ENCODE measurements at regions not wholly inside any gene's neighbourhood (a gene's known extent, or its start where the extent isn't known, plus 50 kb on each side); places are given as distances from the start of the nearest gene placed in this dataset.

DNA sequence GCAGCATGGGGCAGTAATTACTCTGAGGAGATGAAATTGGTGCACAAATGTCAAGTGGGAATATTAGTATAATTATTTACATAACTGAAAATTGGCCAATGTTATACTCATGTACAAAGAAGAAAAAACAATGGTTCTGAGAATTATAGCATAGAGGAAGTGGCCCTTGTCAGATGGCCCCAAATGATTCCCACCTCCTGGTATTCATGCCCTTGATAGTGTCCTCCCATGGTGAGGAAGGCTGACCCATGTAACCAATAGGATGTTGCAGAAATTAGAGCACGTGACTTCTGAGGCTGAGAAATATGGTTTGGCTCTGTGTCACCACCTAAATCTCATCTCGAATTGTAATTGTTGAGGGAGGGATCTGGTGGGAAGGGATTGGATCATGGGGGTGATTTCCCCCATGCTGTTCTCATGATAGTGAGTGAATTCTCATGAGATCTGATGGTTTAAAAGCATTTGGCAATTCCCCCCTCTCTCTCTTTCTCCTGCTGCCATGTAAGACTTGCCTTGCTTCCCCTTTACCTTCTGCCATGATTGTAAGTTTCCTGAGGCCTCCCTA, 368.5 kb downstream of the SHQ1 start:
- Histone ChIP-seq H3K9ac (ENCODE audit: low read depth, low read length) (no peak overlapping the region), H3K36me3 (ENCODE audit: control insufficient read depth, insufficient read depth, low read length) (no peaks in the 10 kb centered on the region), H3K27ac (ENCODE audit: low read depth, low read length) (no peak overlapping the region), H3K4me1 (ENCODE audit: control insufficient read depth, insufficient read depth, low read length) (peaks cover 6% of the 10 kb centered on the region), H3K9me3 (ENCODE audit: control insufficient read depth, insufficient read depth, low read length) (no peaks in the 10 kb centered on the region), H3K27me3 (ENCODE audit: control insufficient read depth, insufficient read depth, low read length) (no peaks in the 10 kb centered on the region), H3K4me3 (ENCODE audit: low read depth, low read length) (no peak overlapping the region)

DNA sequence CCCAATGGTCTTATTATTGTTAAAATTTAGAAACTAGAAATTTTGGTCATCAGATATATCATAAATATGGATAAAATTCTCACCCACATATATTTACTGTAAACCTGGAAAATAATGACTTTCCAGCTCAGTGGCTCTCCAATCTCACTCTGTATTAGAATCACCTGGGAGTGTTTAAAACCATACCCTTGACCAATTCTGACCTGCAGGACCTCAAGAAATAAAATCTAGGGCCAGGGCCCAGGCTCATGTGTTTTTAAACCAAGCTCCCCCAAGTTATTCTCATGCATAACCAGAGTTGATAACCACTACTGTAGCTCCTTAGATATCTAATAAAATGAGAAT, 372.1 kb downstream of the SHQ1 start:
- no peaks in the 10 kb centered on the region for H3K27me3 ChIP-seq (ENCODE audit: control insufficient read depth, insufficient read depth, low read length)
- H3K27ac ChIP-seq (ENCODE audit: low read depth, low read length) = no peak overlapping the region
- no peaks in the 10 kb centered on the region for H3K4me1 ChIP-seq (ENCODE audit: control insufficient read depth, insufficient read depth, low read length)
- H3K9ac ChIP-seq (ENCODE audit: low read depth, low read length) = no peak overlapping the region
- H3K36me3 ChIP-seq (ENCODE audit: control insufficient read depth, insufficient read depth, low read length) = no peaks in the 10 kb centered on the region
- no peaks in the 10 kb centered on the region for H3K9me3 ChIP-seq (ENCODE audit: control insufficient read depth, insufficient read depth, low read length)
- no peak overlapping the region for H3K4me3 ChIP-seq (ENCODE audit: low read depth, low read length)

DNA sequence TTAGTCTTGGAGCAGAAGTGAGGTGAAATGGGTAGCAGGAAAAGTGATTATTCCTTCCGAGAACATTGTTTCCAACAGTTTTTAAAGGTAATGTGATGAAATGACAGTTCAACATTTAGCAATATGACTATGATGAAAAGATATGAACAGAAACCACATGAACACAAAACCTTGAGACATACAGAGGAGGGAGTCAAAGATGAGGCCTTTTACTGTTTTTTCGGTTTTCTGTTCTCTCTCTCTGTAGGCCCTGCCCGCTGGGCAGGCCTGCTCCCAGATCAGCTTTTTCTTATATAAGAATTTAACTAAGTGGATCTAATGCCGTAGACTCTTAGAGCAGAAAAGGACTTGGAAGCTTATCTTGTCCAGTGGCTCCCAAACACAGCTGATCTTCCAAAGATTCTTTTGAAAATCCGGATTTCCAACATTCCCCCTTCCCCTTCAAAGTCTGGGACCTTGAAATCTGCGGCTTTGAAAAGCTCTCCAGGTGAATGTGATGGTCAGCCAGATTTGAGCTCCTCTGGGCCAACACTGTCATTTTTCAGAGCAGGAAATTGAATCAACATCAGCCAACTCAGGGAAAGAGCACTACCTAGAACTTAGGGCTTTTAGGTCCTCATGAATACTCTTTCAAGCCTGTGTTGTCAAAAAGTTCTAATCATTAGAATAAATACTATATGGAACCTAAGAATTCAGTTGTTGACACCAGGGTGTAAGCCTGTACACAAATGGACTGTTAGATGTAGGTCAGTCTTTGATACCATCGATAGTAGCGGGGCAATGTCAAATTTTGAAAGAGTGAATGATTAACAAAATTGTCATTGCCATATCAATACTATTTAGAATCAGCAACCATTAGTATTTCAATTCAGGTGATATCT, 372.7 kb downstream of the SHQ1 start:
- Histone ChIP-seq H3K27me3 (ENCODE audit: control insufficient read depth, insufficient read depth, low read length) (no peaks in the 10 kb centered on the region), H3K27ac (ENCODE audit: low read depth, low read length) (no peak overlapping the region), H3K9me3 (ENCODE audit: control insufficient read depth, insufficient read depth, low read length) (no peaks in the 10 kb centered on the region), H3K4me3 (ENCODE audit: low read depth, low read length) (no peak overlapping the region), H3K4me1 (ENCODE audit: control insufficient read depth, insufficient read depth, low read length) (no peaks in the 10 kb centered on the region), H3K36me3 (ENCODE audit: control insufficient read depth, insufficient read depth, low read length) (no peaks in the 10 kb centered on the region), H3K9ac (ENCODE audit: low read depth, low read length) (no peak overlapping the region)

DNA sequence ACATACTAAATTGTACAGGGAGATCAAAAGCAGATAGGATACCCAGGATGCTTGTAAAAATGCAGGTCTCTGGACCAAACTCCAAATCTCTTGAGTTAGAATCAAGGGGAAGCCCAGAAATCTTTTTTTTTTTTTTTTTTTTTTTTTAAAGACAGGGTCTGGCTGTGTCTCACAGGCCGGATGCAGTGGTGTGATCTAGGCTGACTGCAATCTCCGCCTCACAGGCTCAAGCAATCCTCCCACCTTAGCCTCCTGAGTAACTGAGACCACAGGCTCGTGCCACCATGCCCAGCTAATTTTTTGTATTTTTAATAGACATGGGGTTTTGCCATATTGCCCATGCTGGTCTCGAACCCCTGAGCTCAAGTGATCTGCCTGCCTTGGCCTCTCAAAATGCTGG, 373.5 kb downstream of the SHQ1 start:
- Histone ChIP-seq H3K36me3 (ENCODE audit: control insufficient read depth, insufficient read depth, low read length) (no peaks in the 10 kb centered on the region), H3K9me3 (ENCODE audit: control insufficient read depth, insufficient read depth, low read length) (no peaks in the 10 kb centered on the region), H3K4me1 (ENCODE audit: control insufficient read depth, insufficient read depth, low read length) (no peaks in the 10 kb centered on the region), H3K27ac (ENCODE audit: low read depth, low read length) (no peak overlapping the region), H3K27me3 (ENCODE audit: control insufficient read depth, insufficient read depth, low read length) (no peaks in the 10 kb centered on the region), H3K9ac (ENCODE audit: low read depth, low read length) (no peak overlapping the region), H3K4me3 (ENCODE audit: low read depth, low read length) (no peak overlapping the region)

DNA sequence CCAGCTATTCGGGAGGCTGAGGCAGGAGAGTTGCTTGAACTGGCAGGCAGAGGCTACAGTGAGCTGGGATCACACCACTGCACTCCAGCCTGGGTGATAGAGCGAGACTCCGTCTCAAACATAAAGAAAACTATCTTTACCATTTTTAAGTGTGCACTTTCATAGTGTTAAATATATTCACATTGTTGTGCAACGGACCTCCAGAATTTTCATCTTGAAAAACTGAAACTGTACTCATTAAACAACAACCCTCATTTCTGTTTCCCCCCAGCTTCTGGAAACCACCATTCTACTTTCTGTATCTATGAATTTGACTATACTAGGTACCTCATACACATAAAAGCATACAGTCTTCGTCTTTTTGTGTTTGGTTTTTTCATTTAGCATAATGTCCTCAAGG, 375.1 kb downstream of the SHQ1 start:
- no peak overlapping the region for H3K27ac ChIP-seq (ENCODE audit: low read depth, low read length)

DNA sequence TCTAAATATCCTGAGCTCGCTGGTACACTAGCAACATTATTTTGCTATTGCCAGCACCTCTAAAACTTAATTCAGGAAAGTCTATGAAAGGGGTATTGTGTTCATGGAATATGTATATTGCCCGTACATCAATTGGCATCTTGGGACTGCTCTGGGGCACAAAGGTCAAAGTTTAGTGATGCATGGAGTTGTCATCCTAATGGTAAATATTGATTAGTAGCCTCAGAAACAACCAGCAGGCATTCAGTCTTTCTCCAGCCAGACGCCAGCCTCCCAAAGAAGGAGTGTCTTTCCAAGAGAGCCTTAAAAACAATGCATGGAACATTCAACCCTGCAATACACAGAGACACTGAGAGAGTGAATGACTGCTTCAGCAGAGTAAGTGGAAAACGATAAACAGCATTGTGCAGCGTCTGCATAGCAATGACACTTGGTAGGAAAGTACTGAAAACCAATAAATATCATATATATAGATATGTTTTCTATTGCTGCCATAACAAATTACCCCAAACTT, 377.3 kb downstream of the SHQ1 start:
- no peaks in the 10 kb centered on the region for H3K9me3 ChIP-seq (ENCODE audit: control insufficient read depth, insufficient read depth, low read length)
- H3K27ac ChIP-seq (ENCODE audit: low read depth, low read length) = no peak overlapping the region
- H3K36me3 ChIP-seq (ENCODE audit: control insufficient read depth, insufficient read depth, low read length) = no peaks in the 10 kb centered on the region
- no peaks in the 10 kb centered on the region for H3K27me3 ChIP-seq (ENCODE audit: control insufficient read depth, insufficient read depth, low read length)
- H3K4me1 ChIP-seq (ENCODE audit: control insufficient read depth, insufficient read depth, low read length) = no peaks in the 10 kb centered on the region
- H3K4me3 ChIP-seq (ENCODE audit: low read depth, low read length) = no peak overlapping the region
- no peak overlapping the region for H3K9ac ChIP-seq (ENCODE audit: low read depth, low read length)

More for the DNA sequence above, 375.1 kb downstream of the SHQ1 start:
- Histone ChIP-seq H3K4me1 (ENCODE audit: control insufficient read depth, insufficient read depth, low read length) (no peaks in the 10 kb centered on the region), H3K36me3 (ENCODE audit: control insufficient read depth, insufficient read depth, low read length) (no peaks in the 10 kb centered on the region), H3K9ac (ENCODE audit: low read depth, low read length) (no peak overlapping the region), H3K27me3 (ENCODE audit: control insufficient read depth, insufficient read depth, low read length) (no peaks in the 10 kb centered on the region), H3K4me3 (ENCODE audit: low read depth, low read length) (no peak overlapping the region), H3K9me3 (ENCODE audit: control insufficient read depth, insufficient read depth, low read length) (no peaks in the 10 kb centered on the region)

DNA sequence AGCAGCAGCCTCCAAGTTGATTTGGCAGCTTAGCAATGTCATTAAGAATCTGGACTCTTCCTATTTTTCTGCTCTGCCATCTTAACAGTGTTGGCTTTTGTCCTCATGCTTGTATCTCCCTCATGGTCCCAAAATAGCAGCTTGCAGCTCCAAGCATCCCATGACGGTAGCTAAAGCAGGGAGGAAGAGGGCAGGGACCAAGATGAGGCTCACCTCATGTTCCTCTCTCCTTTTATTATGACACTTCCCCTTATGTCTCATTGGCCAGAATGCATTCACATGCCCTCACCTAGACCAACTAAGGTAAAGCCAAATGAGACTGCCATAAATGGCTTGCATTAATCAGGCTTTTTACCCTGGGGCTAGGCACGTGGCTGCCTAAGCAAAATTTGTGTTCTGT, 382.4 kb downstream of the SHQ1 start:
- H3K4me1 ChIP-seq (ENCODE audit: control insufficient read depth, insufficient read depth, low read length) = no peaks in the 10 kb centered on the region
- no peak overlapping the region for H3K9ac ChIP-seq (ENCODE audit: low read depth, low read length)
- no peak overlapping the region for H3K27ac ChIP-seq (ENCODE audit: low read depth, low read length)
- H3K9me3 ChIP-seq (ENCODE audit: control insufficient read depth, insufficient read depth, low read length) = no peaks in the 10 kb centered on the region
- H3K36me3 ChIP-seq (ENCODE audit: control insufficient read depth, insufficient read depth, low read length) = no peaks in the 10 kb centered on the region
- H3K4me3 ChIP-seq (ENCODE audit: low read depth, low read length) = no peak overlapping the region
- no peaks in the 10 kb centered on the region for H3K27me3 ChIP-seq (ENCODE audit: control insufficient read depth, insufficient read depth, low read length)

DNA sequence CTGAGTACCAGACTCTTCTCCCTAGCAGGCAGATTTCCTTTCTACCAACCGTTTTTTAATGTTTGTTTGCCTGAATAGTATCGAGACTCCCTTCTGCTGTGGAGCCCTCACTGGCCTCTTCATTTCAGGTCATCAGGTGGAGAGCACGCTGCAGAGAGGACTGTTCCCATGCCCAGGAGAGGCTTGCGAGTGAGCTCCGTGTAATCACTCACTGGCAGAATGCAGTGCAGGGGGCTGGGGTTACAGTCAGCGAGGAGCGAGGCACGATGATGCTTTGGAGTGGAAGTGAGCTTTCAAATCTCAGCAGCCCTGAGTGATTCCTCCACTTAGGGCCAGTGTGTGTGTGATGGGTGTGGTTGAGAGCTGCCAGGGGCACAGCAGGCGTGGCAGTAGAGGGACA, 385.2 kb downstream of the SHQ1 start:
- Histone ChIP-seq H3K4me3 (ENCODE audit: low read depth, low read length) (no peak overlapping the region), H3K9ac (ENCODE audit: low read depth, low read length) (no peak overlapping the region), H3K36me3 (ENCODE audit: control insufficient read depth, insufficient read depth, low read length) (no peaks in the 10 kb centered on the region), H3K27ac (ENCODE audit: low read depth, low read length) (no peak overlapping the region), H3K9me3 (ENCODE audit: control insufficient read depth, insufficient read depth, low read length) (no peaks in the 10 kb centered on the region), H3K27me3 (ENCODE audit: control insufficient read depth, insufficient read depth, low read length) (no peaks in the 10 kb centered on the region), H3K4me1 (ENCODE audit: control insufficient read depth, insufficient read depth, low read length) (peaks cover 3% of the 10 kb centered on the region; the same call in 1 of the 2 replicates)

DNA sequence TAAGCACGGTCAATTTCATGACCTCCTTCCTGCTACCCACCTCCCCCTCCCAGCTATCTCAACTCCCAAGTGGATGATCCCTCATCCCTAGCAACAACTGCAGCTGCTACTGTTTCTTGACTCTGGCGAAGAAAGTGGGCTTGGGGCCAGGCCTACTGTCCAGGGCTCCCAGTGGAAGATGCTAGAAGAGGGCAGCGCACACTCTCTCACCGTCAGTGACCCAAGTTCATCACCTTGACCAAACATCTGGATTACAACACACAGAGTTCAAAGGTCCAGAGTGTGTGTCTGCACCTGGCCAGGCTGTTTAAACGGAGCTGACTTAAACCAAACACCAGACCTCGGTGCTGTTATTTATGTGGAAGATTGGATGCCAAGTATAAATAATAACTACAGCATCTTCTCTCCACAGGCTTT, 385.6 kb downstream of the SHQ1 start:
- no peaks in the 10 kb centered on the region for H3K27me3 ChIP-seq (ENCODE audit: control insufficient read depth, insufficient read depth, low read length)
- H3K9ac ChIP-seq (ENCODE audit: low read depth, low read length) = no peak overlapping the region
- no peak overlapping the region for H3K27ac ChIP-seq (ENCODE audit: low read depth, low read length)

DNA sequence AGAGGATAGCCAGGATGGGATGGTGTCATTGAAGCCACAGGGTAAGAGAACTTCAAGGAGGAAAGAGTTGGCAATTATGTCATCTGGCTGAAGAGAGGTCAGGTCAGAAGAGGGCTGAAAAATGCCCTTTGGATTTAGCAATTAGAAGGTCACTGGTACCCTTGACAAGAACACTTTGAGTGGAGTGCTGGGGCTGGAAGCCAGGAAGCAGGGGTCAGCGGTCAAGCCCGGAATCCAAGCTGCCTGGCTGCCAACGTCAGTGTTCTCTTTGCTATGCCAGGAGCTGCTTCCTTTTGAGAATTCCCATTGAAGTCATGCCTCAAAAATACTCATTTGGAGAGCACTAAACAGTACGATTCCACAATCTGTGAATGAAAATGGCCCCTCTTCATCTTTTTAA, 386.5 kb downstream of the SHQ1 start:
- Histone ChIP-seq H3K27me3 (ENCODE audit: control insufficient read depth, insufficient read depth, low read length) (no peaks in the 10 kb centered on the region), H3K4me1 (ENCODE audit: control insufficient read depth, insufficient read depth, low read length) (peaks cover 3% of the 10 kb centered on the region; the same call in 1 of the 2 replicates), H3K9me3 (ENCODE audit: control insufficient read depth, insufficient read depth, low read length) (no peaks in the 10 kb centered on the region), H3K4me3 (ENCODE audit: low read depth, low read length) (no peak overlapping the region), H3K9ac (ENCODE audit: low read depth, low read length) (no peak overlapping the region), H3K36me3 (ENCODE audit: control insufficient read depth, insufficient read depth, low read length) (no peaks in the 10 kb centered on the region), H3K27ac (ENCODE audit: low read depth, low read length) (no peak overlapping the region)

More for the DNA sequence above, 385.6 kb downstream of the SHQ1 start:
- H3K9me3 ChIP-seq (ENCODE audit: control insufficient read depth, insufficient read depth, low read length) = no peaks in the 10 kb centered on the region
- H3K4me3 ChIP-seq (ENCODE audit: low read depth, low read length) = no peak overlapping the region
- H3K4me1 ChIP-seq (ENCODE audit: control insufficient read depth, insufficient read depth, low read length) = peaks cover 3% of the 10 kb centered on the region; the same call in 1 of the 2 replicates
- H3K36me3 ChIP-seq (ENCODE audit: control insufficient read depth, insufficient read depth, low read length) = no peaks in the 10 kb centered on the region

Data from HUES48 (cell line).